GM12878 (cell line): ENCODE measurements at regions not wholly inside any gene's neighbourhood (a gene's known extent, or its start where the extent isn't known, plus 50 kb on each side); places are given as distances from the start of the nearest gene placed in this dataset.

ENCODE experiments used
- ATAC-seq: fragments of 200-7000 bp; cut with Tn5 transposase; 3 replicates; pipeline ENCODE4 v1.9.1; 2020; ENCODE audit warnings: mild to moderate bottlenecking, moderate library complexity
- BruUV-seq: library from RNA; stranded (reverse); fragments of 400-500 nt; replicated peaks from 2 replicates; lab custom pipeline; 2021; lab: Mats Ljungman, UMichigan
- CTCF ChIA-PET: fragments of 300-600 bp; sonication (Branson Sonifier 250); formaldehyde crosslinking; extraction: SDS; loops from one replicate; lab custom pipeline; 2021; ENCODE audit warnings: inconsistent platforms; lab: Yijun Ruan, JAX
- POLR2A ChIA-PET: fragments of 350-600 bp; formaldehyde crosslinking; extraction: SDS; loops from one replicate; lab custom pipeline; 2021; ENCODE audit warnings: inconsistent platforms; lab: Charles Lee
- RAD21 ChIA-PET: fragments of 300-600 bp; sonication (Branson Sonifier 250); formaldehyde crosslinking; loops from one replicate; lab custom pipeline; 2023; ENCODE audit warnings: antibody characterized with exemption; ENCODE audit not compliant: unreplicated experiment; lab: Charles Lee
- SMC1A ChIA-PET: fragments of 300-600 bp; sonication (Branson Sonifier 250); formaldehyde crosslinking; loops from one replicate; lab custom pipeline; 2023; ENCODE audit not compliant: unreplicated experiment, uncharacterized antibody; lab: Charles Lee
- DNase-seq: peaks from one replicate; pipeline ENCODE4 v3.0.0-alpha.2; 2011; ENCODE audit warnings: low read depth, low spot score
- FAIRE-seq: peaks from 3 replicates; lab custom pipeline; 2011; peaks lifted over from hg19 to GRCh38; lab: Jason Lieb, UNC
- H2AFZ ChIP-seq: 2 replicates; pipeline ENCODE4 v1.6.0; 2011; ENCODE audit warnings: low read depth, low read length, control low read depth; ENCODE audit not compliant: control insufficient read depth
- H3K27ac ChIP-seq: 2 replicates; pipeline ENCODE4 v1.5.1; 2011; ENCODE audit warnings: control low read depth; ENCODE audit not compliant: control insufficient read depth, insufficient read depth
- H3K27me3 ChIP-seq, 2 experiments: replicated peaks in 1 of 2; 2 replicates each; pipeline versions ENCODE4 v1.6.0 to v1.6.1; 2011; ENCODE audit warnings: low read length in 1 of 2; ENCODE audit not compliant: control insufficient read depth in 2 of 2, insufficient read depth in 2 of 2
- H3K36me3 ChIP-seq, 2 experiments: 2 replicates each; pipeline ENCODE4 v1.5.1; 2011; ENCODE audit warnings: low read length in 1 of 2; ENCODE audit not compliant: control insufficient read depth in 2 of 2, insufficient read depth in 2 of 2
- H3K4me1 ChIP-seq: 2 replicates; pipeline ENCODE4 v1.6.1; 2011; ENCODE audit warnings: mild to moderate bottlenecking, low read length, moderate library complexity, mixed read lengths; ENCODE audit not compliant: control insufficient read depth, insufficient read depth
- H3K4me2 ChIP-seq: 2 replicates; pipeline ENCODE4 v1.6.0; 2011; ENCODE audit warnings: control low read depth; ENCODE audit not compliant: control insufficient read depth, insufficient read depth
- H3K4me3 ChIP-seq: fragments of 200-600 bp; sonication (generic); 2 replicates; pipeline ENCODE4 v1.5.1; 2016
- H3K79me2 ChIP-seq: 2 replicates; pipeline ENCODE4 v1.6.0; 2011; ENCODE audit warnings: low read length; ENCODE audit not compliant: control insufficient read depth, insufficient read depth
- H3K9ac ChIP-seq: 2 replicates; pipeline ENCODE4 v1.8.0; 2011; ENCODE audit warnings: low read length, control low read depth, mixed read lengths; ENCODE audit not compliant: control insufficient read depth, insufficient read depth
- H3K9me3 ChIP-seq: replicated peaks from 3 replicates; pipeline ENCODE4 v1.5.1; 2011; ENCODE audit warnings: mild to moderate bottlenecking, low read length; ENCODE audit not compliant: control insufficient read depth, insufficient read depth
- H4K20me1 ChIP-seq: 2 replicates; pipeline ENCODE4 v1.6.0; 2011; ENCODE audit not compliant: control insufficient read depth, insufficient read depth
- EZH2 ChIP-seq: IDR thresholded peaks from 2 replicates; pipeline ENCODE4 v1.6.1; 2012; ENCODE audit warnings: low read depth, mild to moderate bottlenecking, control low read depth, inconsistent platforms, low read length, borderline replicate concordance; ENCODE audit not compliant: control insufficient read depth
- FOS ChIP-seq: IDR thresholded peaks from 3 replicates; pipeline ENCODE4 v1.6.1; 2011; ENCODE audit warnings: borderline replicate concordance; ENCODE audit not compliant: insufficient read length; ENCODE audit errors: extremely low read depth
- FOXM1 ChIP-seq: IDR thresholded peaks from 2 replicates; pipeline ENCODE4 v1.6.1; 2012; ENCODE audit warnings: low read depth, mild to moderate bottlenecking, inconsistent platforms, low read length, moderate library complexity
- HCFC1 ChIP-seq: fragments of 150-350 bp; IDR thresholded peaks from 2 replicates; pipeline ENCODE4 v1.6.1; 2014; ENCODE audit warnings: low read length
- KAT2A ChIP-seq: conservative IDR thresholded peaks from 2 replicates; pipeline ENCODE4 v1.6.1; 2011; ENCODE audit warnings: low read depth, low read length; ENCODE audit not compliant: control insufficient read depth
- LARP7 ChIP-seq: fragments of 450-650 bp; IDR thresholded peaks from 2 replicates; pipeline ENCODE4 v1.6.1; 2017; ENCODE audit warnings: mild to moderate bottlenecking
- MEF2A ChIP-seq: IDR thresholded peaks from 2 replicates; pipeline ENCODE4 v1.6.1; 2011; ENCODE audit warnings: low read depth, mild to moderate bottlenecking, low read length, moderate library complexity; ENCODE audit not compliant: insufficient read depth
- MEF2B ChIP-seq: fragments of 450-650 bp; IDR thresholded peaks from 2 replicates; pipeline ENCODE4 v1.6.1; 2018; ENCODE audit warnings: mild to moderate bottlenecking, moderate library complexity; ENCODE audit not compliant: partially characterized antibody, poor library complexity, severe bottlenecking
- MXI1 ChIP-seq: fragments of 150-350 bp; IDR thresholded peaks from 2 replicates; pipeline ENCODE4 v1.6.1; 2011; ENCODE audit warnings: low read depth, mild to moderate bottlenecking, inconsistent platforms, low read length, improper control_type of control experiment
- NFYB ChIP-seq: IDR thresholded peaks from 2 replicates; pipeline ENCODE4 v1.6.1; 2011; ENCODE audit warnings: low read depth, mild to moderate bottlenecking, low read length, improper control_type of control experiment, moderate library complexity; ENCODE audit not compliant: insufficient read depth
- POLR2AphosphoS5 ChIP-seq: IDR thresholded peaks from 2 replicates; pipeline ENCODE4 v1.6.1; 2011; ENCODE audit warnings: mild to moderate bottlenecking, low read length, inconsistent platforms
- SMARCA5 ChIP-seq: fragments of 450-650 bp; IDR thresholded peaks from 2 replicates; pipeline ENCODE4 v1.6.1; 2017; ENCODE audit warnings: mild to moderate bottlenecking
- WRNIP1 ChIP-seq: IDR thresholded peaks from 2 replicates; pipeline ENCODE4 v1.6.1; 2011; ENCODE audit warnings: low read depth, low read length, improper control_type of control experiment, borderline replicate concordance
- YBX1 ChIP-seq: fragments of 450-650 bp; IDR thresholded peaks from 2 replicates; pipeline ENCODE4 v1.6.1; 2016; ENCODE audit warnings: antibody characterized with exemption
- ZNF274 ChIP-seq: IDR thresholded peaks from one replicate; pipeline ENCODE4 v1.8.0; 2011; ENCODE audit not compliant: insufficient read length, insufficient read depth
- WGBS: methylation state at CpG from one replicate; pipeline ENCODE4 v1.1.6; 2016; ENCODE audit warnings: low lambda C conversion rate; ENCODE audit not compliant: insufficient replicate concordance, insufficient coverage; ENCODE audit errors: missing lambda C conversion rate; 5-methylcytosine and 5-hydroxymethylcytosine counted together
- in situ Hi-C: fragments of 300-500 bp; cut with MboI; formaldehyde crosslinking; loops from 9 replicates; pipeline ENCODE4 v1.14.3; 2018; ENCODE audit warnings: mixed read lengths
- intact Hi-C: fragments of 100-400 bp; cut with micrococcal nuclease; formaldehyde crosslinking; loops from one replicate; pipeline ENCODE4 v1.14.2; 2022; ENCODE audit not compliant: unreplicated experiment
- TF ChIP-seq, protein P1 (sequence below): fragments of 450-650 bp; formaldehyde crosslinking; IDR thresholded peaks from 2 replicates; pipeline ENCODE4 v1.4.0; 2022; ENCODE audit warnings: mild to moderate bottlenecking, moderate library complexity
- TF ChIP-seq, protein P2 (sequence below): fragments of 450-650 bp; IDR thresholded peaks from 2 replicates; pipeline ENCODE4 v1.6.1; 2017; ENCODE audit warnings: antibody characterized with exemption, mild to moderate bottlenecking, moderate library complexity
- TF ChIP-seq, protein P3 (sequence below): IDR thresholded peaks from 2 replicates; pipeline ENCODE4 v1.6.1; 2012; ENCODE audit warnings: low read depth, low read length, improper control_type of control experiment
- TF ChIP-seq, protein P4 (sequence below): fragments of 450-650 bp; IDR thresholded peaks from 2 replicates; pipeline ENCODE4 v1.6.1; 2014; ENCODE audit warnings: mild to moderate bottlenecking

DNA sequence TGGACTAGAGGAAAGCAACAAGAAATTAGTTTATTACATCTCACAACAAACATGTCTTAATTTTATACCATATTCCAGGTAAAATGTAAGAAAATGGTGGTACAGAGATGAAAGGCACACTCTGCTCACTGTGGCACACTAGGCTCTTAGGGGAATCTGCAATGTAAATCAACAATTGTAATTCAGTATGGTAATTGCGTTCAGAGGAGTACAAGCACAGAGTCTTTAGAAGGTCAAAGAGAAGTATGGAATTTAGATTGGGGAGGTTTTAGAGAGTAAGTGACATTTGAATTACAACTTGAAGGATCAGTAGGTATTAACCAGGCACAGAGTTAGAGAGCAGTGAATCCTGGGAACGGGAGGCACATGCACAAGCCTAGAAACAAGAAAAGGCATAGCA is 694.0 kb upstream of the USP15 start:
- RAD21 ChIA-PET, result no interaction called here
- no peaks in the 10 kb centered on the region for H3K9me3 ChIP-seq
- DNase-seq (no peak), FAIRE-seq (no peak), ATAC-seq (no peak)
- no peaks in the 10 kb centered on the region for H3K4me1 ChIP-seq
- intact Hi-C loops (no loop called here), in situ Hi-C loops (no loop called here)
- POLR2A ChIA-PET, result no interaction called here
- no TSS peak for BruUV-seq
- H3K4me3 ChIP-seq, result no peak overlapping the region
- 15% methylated on average over 2 of the region's 2 CpGs for WGBS
- no peaks in the 10 kb centered on the region for H3K27me3 ChIP-seq
- H2AFZ ChIP-seq, result no peak overlapping the region
- SMC1A ChIA-PET, result no interaction called here
- no peak overlapping the region for H3K27ac ChIP-seq
- H3K9ac ChIP-seq, result no peak overlapping the region
- no peaks in the 10 kb centered on the region for H4K20me1 ChIP-seq
- CTCF ChIA-PET, result no interaction called here
- H3K79me2 ChIP-seq, result no peaks in the 10 kb centered on the region
- no peak overlapping the region for H3K4me2 ChIP-seq
- no peaks in the 10 kb centered on the region for H3K36me3 ChIP-seq
- TF ChIP-seq MXI1 (no peak), LARP7 (no peak), KAT2A (no peak), EZH2 (no peak), HCFC1 (no peak), POLR2AphosphoS5 (no peak), MEF2B (no peak), FOS (no peak), ZNF274 (no peak), FOXM1 (no peak), SMARCA5 (no peak), MEF2A (no peak), NFYB (no peak), YBX1 (no peak), WRNIP1 (no peak)
- TF ChIP-seq, protein P1, sequence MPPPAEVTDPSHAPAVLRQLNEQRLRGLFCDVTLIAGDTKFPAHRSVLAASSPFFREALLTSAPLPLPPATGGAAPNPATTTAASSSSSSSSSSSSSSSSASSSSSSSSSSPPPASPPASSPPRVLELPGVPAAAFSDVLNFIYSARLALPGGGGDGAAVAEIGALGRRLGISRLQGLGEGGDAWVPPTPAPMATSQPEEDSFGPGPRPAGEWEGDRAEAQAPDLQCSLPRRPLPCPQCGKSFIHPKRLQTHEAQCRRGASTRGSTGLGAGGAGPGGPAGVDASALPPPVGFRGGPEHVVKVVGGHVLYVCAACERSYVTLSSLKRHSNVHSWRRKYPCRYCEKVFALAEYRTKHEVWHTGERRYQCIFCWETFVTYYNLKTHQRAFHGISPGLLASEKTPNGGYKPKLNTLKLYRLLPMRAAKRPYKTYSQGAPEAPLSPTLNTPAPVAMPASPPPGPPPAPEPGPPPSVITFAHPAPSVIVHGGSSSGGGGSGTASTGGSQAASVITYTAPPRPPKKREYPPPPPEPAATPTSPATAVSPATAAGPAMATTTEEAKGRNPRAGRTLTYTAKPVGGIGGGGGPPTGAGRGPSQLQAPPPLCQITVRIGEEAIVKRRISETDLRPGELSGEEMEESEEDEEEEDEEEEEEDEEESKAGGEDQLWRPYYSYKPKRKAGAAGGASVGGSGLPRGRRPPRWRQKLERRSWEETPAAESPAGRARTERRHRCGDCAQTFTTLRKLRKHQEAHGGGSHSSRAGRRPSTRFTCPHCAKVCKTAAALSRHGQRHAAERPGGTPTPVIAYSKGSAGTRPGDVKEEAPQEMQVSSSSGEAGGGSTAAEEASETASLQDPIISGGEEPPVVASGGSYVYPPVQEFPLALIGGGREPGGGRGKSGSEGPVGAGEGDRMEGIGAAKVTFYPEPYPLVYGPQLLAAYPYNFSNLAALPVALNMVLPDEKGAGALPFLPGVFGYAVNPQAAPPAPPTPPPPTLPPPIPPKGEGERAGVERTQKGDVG (CRISPR knock-in tag), result no peak
- TF ChIP-seq, protein P2, sequence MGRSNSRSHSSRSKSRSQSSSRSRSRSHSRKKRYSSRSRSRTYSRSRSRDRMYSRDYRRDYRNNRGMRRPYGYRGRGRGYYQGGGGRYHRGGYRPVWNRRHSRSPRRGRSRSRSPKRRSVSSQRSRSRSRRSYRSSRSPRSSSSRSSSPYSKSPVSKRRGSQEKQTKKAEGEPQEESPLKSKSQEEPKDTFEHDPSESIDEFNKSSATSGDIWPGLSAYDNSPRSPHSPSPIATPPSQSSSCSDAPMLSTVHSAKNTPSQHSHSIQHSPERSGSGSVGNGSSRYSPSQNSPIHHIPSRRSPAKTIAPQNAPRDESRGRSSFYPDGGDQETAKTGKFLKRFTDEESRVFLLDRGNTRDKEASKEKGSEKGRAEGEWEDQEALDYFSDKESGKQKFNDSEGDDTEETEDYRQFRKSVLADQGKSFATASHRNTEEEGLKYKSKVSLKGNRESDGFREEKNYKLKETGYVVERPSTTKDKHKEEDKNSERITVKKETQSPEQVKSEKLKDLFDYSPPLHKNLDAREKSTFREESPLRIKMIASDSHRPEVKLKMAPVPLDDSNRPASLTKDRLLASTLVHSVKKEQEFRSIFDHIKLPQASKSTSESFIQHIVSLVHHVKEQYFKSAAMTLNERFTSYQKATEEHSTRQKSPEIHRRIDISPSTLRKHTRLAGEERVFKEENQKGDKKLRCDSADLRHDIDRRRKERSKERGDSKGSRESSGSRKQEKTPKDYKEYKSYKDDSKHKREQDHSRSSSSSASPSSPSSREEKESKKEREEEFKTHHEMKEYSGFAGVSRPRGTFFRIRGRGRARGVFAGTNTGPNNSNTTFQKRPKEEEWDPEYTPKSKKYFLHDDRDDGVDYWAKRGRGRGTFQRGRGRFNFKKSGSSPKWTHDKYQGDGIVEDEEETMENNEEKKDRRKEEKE, result no peak
- TF ChIP-seq, protein P3, sequence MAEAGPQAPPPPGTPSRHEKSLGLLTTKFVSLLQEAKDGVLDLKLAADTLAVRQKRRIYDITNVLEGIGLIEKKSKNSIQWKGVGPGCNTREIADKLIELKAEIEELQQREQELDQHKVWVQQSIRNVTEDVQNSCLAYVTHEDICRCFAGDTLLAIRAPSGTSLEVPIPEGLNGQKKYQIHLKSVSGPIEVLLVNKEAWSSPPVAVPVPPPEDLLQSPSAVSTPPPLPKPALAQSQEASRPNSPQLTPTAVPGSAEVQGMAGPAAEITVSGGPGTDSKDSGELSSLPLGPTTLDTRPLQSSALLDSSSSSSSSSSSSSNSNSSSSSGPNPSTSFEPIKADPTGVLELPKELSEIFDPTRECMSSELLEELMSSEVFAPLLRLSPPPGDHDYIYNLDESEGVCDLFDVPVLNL, result no peak
- TF ChIP-seq, protein P4, sequence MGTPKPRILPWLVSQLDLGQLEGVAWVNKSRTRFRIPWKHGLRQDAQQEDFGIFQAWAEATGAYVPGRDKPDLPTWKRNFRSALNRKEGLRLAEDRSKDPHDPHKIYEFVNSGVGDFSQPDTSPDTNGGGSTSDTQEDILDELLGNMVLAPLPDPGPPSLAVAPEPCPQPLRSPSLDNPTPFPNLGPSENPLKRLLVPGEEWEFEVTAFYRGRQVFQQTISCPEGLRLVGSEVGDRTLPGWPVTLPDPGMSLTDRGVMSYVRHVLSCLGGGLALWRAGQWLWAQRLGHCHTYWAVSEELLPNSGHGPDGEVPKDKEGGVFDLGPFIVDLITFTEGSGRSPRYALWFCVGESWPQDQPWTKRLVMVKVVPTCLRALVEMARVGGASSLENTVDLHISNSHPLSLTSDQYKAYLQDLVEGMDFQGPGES, result no peak
